ENCODE measurements at regions not wholly inside any gene's neighbourhood (a gene's known extent, or its start where the extent isn't known, plus 50 kb on each side); places are given as distances from the start of the nearest gene placed in this dataset.

GRCh38 chr11:92557879-92558278 is 333.3 kb downstream of the FAT3 start:
- no peak overlapping the region for H3K27ac ChIP-seq (ENCODE audit: low read depth, low read length)
- H3K36me3 ChIP-seq (ENCODE audit: control insufficient read depth in 5 of 5, insufficient read depth in 5 of 5, low read length in 5 of 5): no peaks in the 10 kb centered on the region
- H3K27me3 ChIP-seq (ENCODE audit: control insufficient read depth in 5 of 5, insufficient read depth in 4 of 5, low read length in 5 of 5): peaks cover 0 to 2% (median 0%) of the 10 kb centered on the region in 5 donors

GRCh38 chr11:92558323-92558722 is 333.7 kb downstream of the FAT3 start:
- Histone ChIP-seq H3K9ac (ENCODE audit: low read length in 5 of 5) (no peak overlapping the region), H3K4me3 (ENCODE audit: low read depth in 1 of 5, low read length in 5 of 5) (no peak overlapping the region), H3K36me3 (ENCODE audit: control insufficient read depth in 5 of 5, insufficient read depth in 5 of 5, low read length in 5 of 5) (no peaks in the 10 kb centered on the region), H3K27ac (ENCODE audit: low read depth, low read length) (no peak overlapping the region), H3K27me3 (ENCODE audit: control insufficient read depth in 5 of 5, insufficient read depth in 4 of 5, low read length in 5 of 5) (peaks cover 0 to 2% (median 0%) of the 10 kb centered on the region in 5 donors), H3K9me3 (ENCODE audit: control insufficient read depth in 5 of 5, low read length in 5 of 5) (no peaks in the 10 kb centered on the region), H3K4me1 (ENCODE audit: control insufficient read depth in 5 of 5, insufficient read depth in 5 of 5, low read length in 5 of 5) (no peaks in the 10 kb centered on the region)

More at GRCh38 chr11:92557879-92558278, 333.3 kb downstream of the FAT3 start:
- H3K9ac ChIP-seq (ENCODE audit: low read length in 5 of 5): no peak overlapping the region
- no peaks in the 10 kb centered on the region for H3K4me1 ChIP-seq (ENCODE audit: control insufficient read depth in 5 of 5, insufficient read depth in 5 of 5, low read length in 5 of 5)
- H3K9me3 ChIP-seq (ENCODE audit: control insufficient read depth in 5 of 5, low read length in 5 of 5): no peaks in the 10 kb centered on the region
- H3K4me3 ChIP-seq (ENCODE audit: low read depth in 1 of 5, low read length in 5 of 5): no peak overlapping the region

- no peaks in the 10 kb centered on the region for H3K4me1 ChIP-seq (ENCODE audit: control insufficient read depth in 5 of 5, insufficient read depth in 5 of 5, low read length in 5 of 5)
- no peak overlapping the region for H3K27ac ChIP-seq (ENCODE audit: low read depth, low read length)
- H3K4me3 ChIP-seq (ENCODE audit: low read depth in 1 of 5, low read length in 5 of 5): no peak overlapping the region
- H3K36me3 ChIP-seq (ENCODE audit: control insufficient read depth in 5 of 5, insufficient read depth in 5 of 5, low read length in 5 of 5): no peaks in the 10 kb centered on the region
- H3K9ac ChIP-seq (ENCODE audit: low read length in 5 of 5): no peak overlapping the region
- no peaks in the 10 kb centered on the region for H3K9me3 ChIP-seq (ENCODE audit: control insufficient read depth in 5 of 5, low read length in 5 of 5)
- no peaks in the 10 kb centered on the region for H3K27me3 ChIP-seq (ENCODE audit: control insufficient read depth in 5 of 5, insufficient read depth in 4 of 5, low read length in 5 of 5)
These were observed 345.1 kb downstream of the FAT3 start for GRCh38 chr11:92569726-92570125.

GRCh38 chr11:92572559-92572958 is 347.9 kb downstream of the FAT3 start:
- no peak overlapping the region for H3K4me3 ChIP-seq (ENCODE audit: low read depth in 1 of 5, low read length in 5 of 5)
- no peaks in the 10 kb centered on the region for H3K9me3 ChIP-seq (ENCODE audit: control insufficient read depth in 5 of 5, low read length in 5 of 5)
- no peaks in the 10 kb centered on the region for H3K27me3 ChIP-seq (ENCODE audit: control insufficient read depth in 5 of 5, insufficient read depth in 4 of 5, low read length in 5 of 5)
- H3K27ac ChIP-seq (ENCODE audit: low read depth, low read length): no peak overlapping the region
- H3K4me1 ChIP-seq (ENCODE audit: control insufficient read depth in 5 of 5, insufficient read depth in 5 of 5, low read length in 5 of 5): no peaks in the 10 kb centered on the region
- H3K36me3 ChIP-seq (ENCODE audit: control insufficient read depth in 5 of 5, insufficient read depth in 5 of 5, low read length in 5 of 5): no peaks in the 10 kb centered on the region
- H3K9ac ChIP-seq (ENCODE audit: low read length in 5 of 5): no peak overlapping the region

GRCh38 chr11:92576315-92576714 is 351.7 kb downstream of the FAT3 start:
- Histone ChIP-seq H3K4me1 (ENCODE audit: control insufficient read depth in 5 of 5, insufficient read depth in 5 of 5, low read length in 5 of 5) (no peaks in the 10 kb centered on the region), H3K36me3 (ENCODE audit: control insufficient read depth in 5 of 5, insufficient read depth in 5 of 5, low read length in 5 of 5) (no peaks in the 10 kb centered on the region), H3K27ac (ENCODE audit: low read depth, low read length) (no peak overlapping the region), H3K9ac (ENCODE audit: low read length in 5 of 5) (no peak overlapping the region), H3K27me3 (ENCODE audit: control insufficient read depth in 5 of 5, insufficient read depth in 4 of 5, low read length in 5 of 5) (no peaks in the 10 kb centered on the region), H3K9me3 (ENCODE audit: control insufficient read depth in 5 of 5, low read length in 5 of 5) (no peaks in the 10 kb centered on the region), H3K4me3 (ENCODE audit: low read depth in 1 of 5, low read length in 5 of 5) (no peak overlapping the region)

GRCh38 chr11:92580908-92581307 is 356.3 kb downstream of the FAT3 start:
- no peak overlapping the region for H3K9ac ChIP-seq (ENCODE audit: low read length in 5 of 5)
- no peaks in the 10 kb centered on the region for H3K9me3 ChIP-seq (ENCODE audit: control insufficient read depth in 5 of 5, low read length in 5 of 5)
- no peak overlapping the region for H3K27ac ChIP-seq (ENCODE audit: low read depth, low read length)
- H3K36me3 ChIP-seq (ENCODE audit: control insufficient read depth in 5 of 5, insufficient read depth in 5 of 5, low read length in 5 of 5): no peaks in the 10 kb centered on the region
- no peaks in the 10 kb centered on the region for H3K4me1 ChIP-seq (ENCODE audit: control insufficient read depth in 5 of 5, insufficient read depth in 5 of 5, low read length in 5 of 5)
- no peaks in the 10 kb centered on the region for H3K27me3 ChIP-seq (ENCODE audit: control insufficient read depth in 5 of 5, insufficient read depth in 4 of 5, low read length in 5 of 5)
- no peak overlapping the region for H3K4me3 ChIP-seq (ENCODE audit: low read depth in 1 of 5, low read length in 5 of 5)

GRCh38 chr11:92588393-92588792 is 363.8 kb downstream of the FAT3 start:
- no peaks in the 10 kb centered on the region for H3K27me3 ChIP-seq (ENCODE audit: control insufficient read depth in 5 of 5, insufficient read depth in 4 of 5, low read length in 5 of 5)
- no peaks in the 10 kb centered on the region for H3K4me1 ChIP-seq (ENCODE audit: control insufficient read depth in 5 of 5, insufficient read depth in 5 of 5, low read length in 5 of 5)
- H3K36me3 ChIP-seq (ENCODE audit: control insufficient read depth in 5 of 5, insufficient read depth in 5 of 5, low read length in 5 of 5): no peaks in the 10 kb centered on the region
- no peak overlapping the region for H3K4me3 ChIP-seq (ENCODE audit: low read depth in 1 of 5, low read length in 5 of 5)
- no peaks in the 10 kb centered on the region for H3K9me3 ChIP-seq (ENCODE audit: control insufficient read depth in 5 of 5, low read length in 5 of 5)
- no peak overlapping the region for H3K9ac ChIP-seq (ENCODE audit: low read length in 5 of 5)
- no peak overlapping the region for H3K27ac ChIP-seq (ENCODE audit: low read depth, low read length)

GRCh38 chr11:92589512-92589911 is 364.9 kb downstream of the FAT3 start:
- Histone ChIP-seq H3K9me3 (ENCODE audit: control insufficient read depth in 5 of 5, low read length in 5 of 5) (no peaks in the 10 kb centered on the region), H3K9ac (ENCODE audit: low read length in 5 of 5) (no peak overlapping the region), H3K27ac (ENCODE audit: low read depth, low read length) (no peak overlapping the region), H3K27me3 (ENCODE audit: control insufficient read depth in 5 of 5, insufficient read depth in 4 of 5, low read length in 5 of 5) (no peaks in the 10 kb centered on the region), H3K4me3 (ENCODE audit: low read depth in 1 of 5, low read length in 5 of 5) (no peak overlapping the region), H3K4me1 (ENCODE audit: control insufficient read depth in 5 of 5, insufficient read depth in 5 of 5, low read length in 5 of 5) (no peaks in the 10 kb centered on the region), H3K36me3 (ENCODE audit: control insufficient read depth in 5 of 5, insufficient read depth in 5 of 5, low read length in 5 of 5) (no peaks in the 10 kb centered on the region)

- no peaks in the 10 kb centered on the region for H3K27me3 ChIP-seq (ENCODE audit: control insufficient read depth in 5 of 5, insufficient read depth in 4 of 5, low read length in 5 of 5)
- H3K4me1 ChIP-seq (ENCODE audit: control insufficient read depth in 5 of 5, insufficient read depth in 5 of 5, low read length in 5 of 5): no peaks in the 10 kb centered on the region
- no peak overlapping the region for H3K9ac ChIP-seq (ENCODE audit: low read length in 5 of 5)
- no peak overlapping the region for H3K27ac ChIP-seq (ENCODE audit: low read depth, low read length)
- H3K9me3 ChIP-seq (ENCODE audit: control insufficient read depth in 5 of 5, low read length in 5 of 5): no peaks in the 10 kb centered on the region
- no peaks in the 10 kb centered on the region for H3K36me3 ChIP-seq (ENCODE audit: control insufficient read depth in 5 of 5, insufficient read depth in 5 of 5, low read length in 5 of 5)
- H3K4me3 ChIP-seq (ENCODE audit: low read depth in 1 of 5, low read length in 5 of 5): no peak overlapping the region
These were observed 366.9 kb downstream of the FAT3 start for GRCh38 chr11:92591521-92591920.

- H3K4me1 ChIP-seq (ENCODE audit: control insufficient read depth in 5 of 5, insufficient read depth in 5 of 5, low read length in 5 of 5): no peaks in the 10 kb centered on the region
- no peaks in the 10 kb centered on the region for H3K9me3 ChIP-seq (ENCODE audit: control insufficient read depth in 5 of 5, low read length in 5 of 5)
- no peaks in the 10 kb centered on the region for H3K27me3 ChIP-seq (ENCODE audit: control insufficient read depth in 5 of 5, insufficient read depth in 4 of 5, low read length in 5 of 5)
- no peak overlapping the region for H3K27ac ChIP-seq (ENCODE audit: low read depth, low read length)
- H3K9ac ChIP-seq (ENCODE audit: low read length in 5 of 5): no peak overlapping the region
- no peaks in the 10 kb centered on the region for H3K36me3 ChIP-seq (ENCODE audit: control insufficient read depth in 5 of 5, insufficient read depth in 5 of 5, low read length in 5 of 5)
- H3K4me3 ChIP-seq (ENCODE audit: low read depth in 1 of 5, low read length in 5 of 5): no peak overlapping the region
These were observed 369.6 kb downstream of the FAT3 start for GRCh38 chr11:92594251-92594650.

- Histone ChIP-seq H3K9ac (ENCODE audit: low read length in 5 of 5) (no peak overlapping the region), H3K36me3 (ENCODE audit: control insufficient read depth in 5 of 5, insufficient read depth in 5 of 5, low read length in 5 of 5) (no peaks in the 10 kb centered on the region), H3K27me3 (ENCODE audit: control insufficient read depth in 5 of 5, insufficient read depth in 4 of 5, low read length in 5 of 5) (no peaks in the 10 kb centered on the region), H3K4me1 (ENCODE audit: control insufficient read depth in 5 of 5, insufficient read depth in 5 of 5, low read length in 5 of 5) (no peaks in the 10 kb centered on the region), H3K4me3 (ENCODE audit: low read depth in 1 of 5, low read length in 5 of 5) (no peak overlapping the region), H3K27ac (ENCODE audit: low read depth, low read length) (no peak overlapping the region), H3K9me3 (ENCODE audit: control insufficient read depth in 5 of 5, low read length in 5 of 5) (no peaks in the 10 kb centered on the region)
These were observed 370.4 kb downstream of the FAT3 start for GRCh38 chr11:92595052-92595451.
